Astrocyte (in vitro differentiated cells and primary cell): ENCODE measurements at regions not wholly inside any gene's neighbourhood (a gene's known extent, or its start where the extent isn't known, plus 50 kb on each side); places are given as distances from the start of the nearest gene placed in this dataset.
A peak's percentile ranks its signal among the peaks of the same experiment; 100 is the strongest.

ENCODE experiments used
- DNase-seq: peaks from one replicate; pipeline ENCODE4 v3.0.0-alpha.2; 2010; ENCODE audit warnings: low read depth
- FAIRE-seq: peaks from 2 replicates; lab custom pipeline; 2011; peaks lifted over from hg19 to GRCh38; lab: Jason Lieb, UNC
- H2AFZ ChIP-seq: 2 replicates; pipeline ENCODE4 v1.6.0; 2012; ENCODE audit warnings: low read depth, low read length, inconsistent platforms
- H3K27ac ChIP-seq: 2 replicates; pipeline ENCODE4 v1.5.1; 2011; ENCODE audit warnings: low read depth, low read length, inconsistent platforms
- H3K27me3 ChIP-seq: 2 replicates; pipeline ENCODE4 v1.6.0; 2011; ENCODE audit warnings: low read length, inconsistent platforms; ENCODE audit not compliant: insufficient read depth
- H3K36me3 ChIP-seq: 2 replicates; pipeline ENCODE4 v1.5.1; 2011; ENCODE audit warnings: low read length, inconsistent platforms; ENCODE audit not compliant: insufficient read depth
- H3K4me1 ChIP-seq: 2 replicates; pipeline ENCODE4 v1.5.1; 2011; ENCODE audit warnings: low read length, inconsistent platforms; ENCODE audit not compliant: insufficient read depth
- H3K4me2 ChIP-seq: 2 replicates; pipeline ENCODE4 v1.6.0; 2012; ENCODE audit warnings: low read length, inconsistent platforms
- H3K4me3 ChIP-seq: 2 replicates; pipeline ENCODE4 v1.5.1; 2011; ENCODE audit warnings: low read depth, mild to moderate bottlenecking, low read length, inconsistent platforms; ENCODE audit not compliant: insufficient read depth
- H3K79me2 ChIP-seq: 2 replicates; pipeline ENCODE4 v1.6.0; 2012; ENCODE audit warnings: mild to moderate bottlenecking, low read length, inconsistent platforms; ENCODE audit not compliant: insufficient read depth
- H3K9ac ChIP-seq: 2 replicates; pipeline ENCODE4 v1.6.0; 2012; ENCODE audit warnings: mild to moderate bottlenecking, low read length, inconsistent platforms
- H3K9me3 ChIP-seq: 2 replicates; pipeline ENCODE4 v1.5.1; 2012; ENCODE audit warnings: low read depth, mild to moderate bottlenecking, low read length, inconsistent platforms; ENCODE audit not compliant: insufficient read depth
- H4K20me1 ChIP-seq: 2 replicates; pipeline ENCODE4 v1.6.0; 2012; ENCODE audit warnings: low read length, inconsistent platforms; ENCODE audit not compliant: insufficient read depth
- H3K27ac Mint-ChIP-seq: one replicate; pipeline ENCODE4 v1.8.0; 2021; ENCODE audit warnings: mild to moderate bottlenecking, mixed read lengths; ENCODE audit not compliant: unreplicated experiment
- H3K27me3 Mint-ChIP-seq: one replicate; pipeline ENCODE4 v1.8.0; 2021; ENCODE audit warnings: low read depth, mixed read lengths; ENCODE audit not compliant: unreplicated experiment
- H3K36me3 Mint-ChIP-seq: one replicate; pipeline ENCODE4 v1.8.0; 2021; ENCODE audit warnings: low read depth, mixed read lengths; ENCODE audit not compliant: unreplicated experiment
- H3K4me1 Mint-ChIP-seq: one replicate; pipeline ENCODE4 v1.8.0; 2021; ENCODE audit warnings: low read depth, mixed read lengths; ENCODE audit not compliant: unreplicated experiment
- H3K4me3 Mint-ChIP-seq: one replicate; pipeline ENCODE4 v1.8.0; 2021; ENCODE audit warnings: mild to moderate bottlenecking, moderate library complexity, mixed read lengths; ENCODE audit not compliant: unreplicated experiment
- H3K9me3 Mint-ChIP-seq: one replicate; pipeline ENCODE4 v1.8.0; 2021; ENCODE audit warnings: mild to moderate bottlenecking, mixed read lengths; ENCODE audit not compliant: unreplicated experiment
- EZH2 ChIP-seq: IDR thresholded peaks from 2 replicates; pipeline ENCODE4 v1.6.1; 2012; ENCODE audit warnings: mild to moderate bottlenecking, low read length, inconsistent platforms; ENCODE audit not compliant: insufficient read depth
- TF ChIP-seq, protein P1 (sequence below): IDR thresholded peaks from 2 replicates; pipeline ENCODE4 v1.5.1; 2011; ENCODE audit warnings: low read depth, mild to moderate bottlenecking, inconsistent platforms, low read length, moderate library complexity; ENCODE audit not compliant: insufficient read depth

DNA sequence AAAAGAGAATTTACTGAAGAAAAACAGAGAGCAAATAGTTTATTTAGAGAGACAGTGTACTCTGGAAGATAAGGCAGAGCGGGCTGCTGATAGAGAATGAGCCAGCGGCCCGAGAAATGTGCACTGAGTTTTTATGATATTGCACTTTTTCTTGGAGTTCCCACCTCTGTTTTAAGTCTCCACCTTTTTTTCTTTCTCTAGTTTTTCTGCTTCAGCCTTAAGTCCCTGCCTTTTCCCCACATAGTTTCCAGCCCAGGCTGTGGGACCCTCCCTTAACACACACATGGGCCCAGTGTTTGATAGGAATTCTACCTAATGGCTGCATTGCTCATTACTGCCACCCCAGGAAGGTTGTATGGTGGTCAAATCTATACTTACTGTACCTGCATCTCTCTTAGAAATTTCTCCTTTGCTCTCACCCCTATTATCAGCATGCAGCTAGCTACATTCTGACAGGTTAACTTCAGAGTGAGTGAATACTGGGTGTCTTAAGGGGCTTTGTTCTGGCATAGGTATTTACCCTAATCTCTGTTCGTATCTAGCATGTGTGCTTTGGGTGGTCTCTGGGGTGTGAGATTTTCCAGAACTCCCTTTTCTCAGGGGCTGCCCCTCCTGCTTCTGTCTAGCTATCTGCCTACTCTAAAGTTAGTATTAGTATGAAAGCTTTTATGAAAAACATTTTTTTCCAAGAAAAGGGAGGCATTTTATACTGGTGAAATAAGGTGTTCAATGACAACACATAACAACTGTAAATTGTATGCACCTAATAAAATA, 127.3 kb upstream of the TOP3B start:
- Histone ChIP-seq H3K27ac (no peak overlapping the region), H3K9ac (no peak overlapping the region), H3K4me1 (peaks cover 9% of the 10 kb centered on the region), H3K36me3 (no peaks in the 10 kb centered on the region), H3K4me2 (no peak overlapping the region), H4K20me1 (no peaks in the 10 kb centered on the region), H2AFZ (no peak overlapping the region), H3K27me3 (peaks cover 3% of the 10 kb centered on the region), H3K9me3 (no peaks in the 10 kb centered on the region), H3K4me3 (no peak overlapping the region), H3K79me2 (no peaks in the 10 kb centered on the region)
- Mint-ChIP-seq H3K9me3 (no peaks in the 10 kb centered on the region), H3K27ac (peak overlapping the region; percentile 2), H3K27me3 (peaks cover 14% of the 10 kb centered on the region), H3K4me3 (no peak overlapping the region), H3K4me1 (peaks cover 19% of the 10 kb centered on the region), H3K36me3 (peaks cover 3% of the 10 kb centered on the region)
- FAIRE-seq (no peak), DNase-seq (no peak)
- TF ChIP-seq EZH2, result no peak
- TF ChIP-seq, protein P1, sequence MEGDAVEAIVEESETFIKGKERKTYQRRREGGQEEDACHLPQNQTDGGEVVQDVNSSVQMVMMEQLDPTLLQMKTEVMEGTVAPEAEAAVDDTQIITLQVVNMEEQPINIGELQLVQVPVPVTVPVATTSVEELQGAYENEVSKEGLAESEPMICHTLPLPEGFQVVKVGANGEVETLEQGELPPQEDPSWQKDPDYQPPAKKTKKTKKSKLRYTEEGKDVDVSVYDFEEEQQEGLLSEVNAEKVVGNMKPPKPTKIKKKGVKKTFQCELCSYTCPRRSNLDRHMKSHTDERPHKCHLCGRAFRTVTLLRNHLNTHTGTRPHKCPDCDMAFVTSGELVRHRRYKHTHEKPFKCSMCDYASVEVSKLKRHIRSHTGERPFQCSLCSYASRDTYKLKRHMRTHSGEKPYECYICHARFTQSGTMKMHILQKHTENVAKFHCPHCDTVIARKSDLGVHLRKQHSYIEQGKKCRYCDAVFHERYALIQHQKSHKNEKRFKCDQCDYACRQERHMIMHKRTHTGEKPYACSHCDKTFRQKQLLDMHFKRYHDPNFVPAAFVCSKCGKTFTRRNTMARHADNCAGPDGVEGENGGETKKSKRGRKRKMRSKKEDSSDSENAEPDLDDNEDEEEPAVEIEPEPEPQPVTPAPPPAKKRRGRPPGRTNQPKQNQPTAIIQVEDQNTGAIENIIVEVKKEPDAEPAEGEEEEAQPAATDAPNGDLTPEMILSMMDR, result no peak

DNA sequence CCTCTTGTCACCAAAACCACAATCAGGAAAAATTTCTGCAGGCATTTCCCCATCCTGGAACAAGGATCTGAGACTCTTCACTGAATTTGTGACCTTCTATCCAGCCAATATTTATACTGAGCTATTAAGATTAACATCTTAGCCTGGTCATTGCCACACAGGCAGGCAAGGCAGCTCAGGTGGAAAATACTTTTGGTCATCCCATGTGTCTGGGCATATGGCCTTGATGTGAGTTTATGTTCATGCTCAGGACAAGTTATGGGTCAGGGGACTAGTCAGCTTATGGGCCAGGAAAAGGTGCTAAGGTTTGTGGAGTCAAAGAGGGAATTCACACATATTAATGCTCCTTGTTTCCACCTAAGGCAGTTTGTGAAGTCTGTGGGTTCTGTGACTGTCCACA, 124.3 kb upstream of the TOP3B start:
- H3K4me1 ChIP-seq, result peaks cover 9% of the 10 kb centered on the region
- TF ChIP-seq, protein P1, result no peak
- TF ChIP-seq EZH2, result no peak
- no peak overlapping the region for H3K4me3 ChIP-seq
- FAIRE-seq (no peak), DNase-seq (no peak)
- no peak overlapping the region for H3K27ac Mint-ChIP-seq
- peaks cover 16% of the 10 kb centered on the region for H3K4me1 Mint-ChIP-seq
- H3K27me3 Mint-ChIP-seq, result peaks cover 30% of the 10 kb centered on the region
- H3K36me3 Mint-ChIP-seq, result peaks cover 3% of the 10 kb centered on the region
- no peaks in the 10 kb centered on the region for H3K9me3 ChIP-seq
- H3K4me3 Mint-ChIP-seq, result no peak overlapping the region
- no peaks in the 10 kb centered on the region for H3K36me3 ChIP-seq
- no peaks in the 10 kb centered on the region for H3K9me3 Mint-ChIP-seq
- peaks cover 3% of the 10 kb centered on the region for H3K27me3 ChIP-seq
- H3K27ac ChIP-seq, result no peak overlapping the region
- no peak overlapping the region for H2AFZ ChIP-seq
- H3K4me2 ChIP-seq, result no peak overlapping the region
- no peak overlapping the region for H3K9ac ChIP-seq
- no peaks in the 10 kb centered on the region for H4K20me1 ChIP-seq
- no peaks in the 10 kb centered on the region for H3K79me2 ChIP-seq

DNA sequence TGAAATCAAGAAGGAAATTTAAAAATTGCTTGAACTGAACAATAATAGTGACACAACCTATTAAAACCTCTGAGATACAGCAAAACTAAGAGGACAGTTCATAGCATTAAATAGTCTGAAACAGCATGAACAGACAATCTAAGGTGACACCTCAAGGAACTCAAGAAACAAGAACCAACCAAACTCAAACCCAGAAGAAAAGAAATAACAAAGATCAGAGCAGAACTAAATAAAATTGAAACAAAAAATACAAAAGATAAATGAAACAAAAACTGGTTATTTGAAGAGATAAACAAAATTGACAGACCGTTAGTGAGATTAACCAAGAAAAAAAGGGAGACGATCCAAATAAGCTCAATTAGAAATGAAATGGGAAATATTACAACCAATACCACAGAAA, 122.8 kb upstream of the TOP3B start:
- Histone ChIP-seq H3K9me3 (no peaks in the 10 kb centered on the region), H3K27ac (no peak overlapping the region), H3K4me1 (no peaks in the 10 kb centered on the region), H3K36me3 (no peaks in the 10 kb centered on the region), H3K4me2 (no peak overlapping the region), H4K20me1 (no peaks in the 10 kb centered on the region), H3K4me3 (no peak overlapping the region), H3K27me3 (peaks cover 3% of the 10 kb centered on the region), H3K9ac (no peak overlapping the region), H3K79me2 (no peaks in the 10 kb centered on the region), H2AFZ (no peak overlapping the region)
- peaks cover 4% of the 10 kb centered on the region for H3K4me1 Mint-ChIP-seq
- TF ChIP-seq EZH2, result no peak
- TF ChIP-seq, protein P1, result no peak
- no peak for FAIRE-seq
- H3K27me3 Mint-ChIP-seq, result peaks cover 30% of the 10 kb centered on the region
- H3K27ac Mint-ChIP-seq, result no peak overlapping the region
- no peak overlapping the region for H3K4me3 Mint-ChIP-seq
- H3K36me3 Mint-ChIP-seq, result peaks cover 3% of the 10 kb centered on the region
- H3K9me3 Mint-ChIP-seq, result no peaks in the 10 kb centered on the region
- DNase-seq, result no peak
